NCI-H748 treated with DMSO at 0.1 percent for 48 hours (cell line): ENCODE measurements at regions not wholly inside any gene's neighbourhood (a gene's known extent, or its start where the extent isn't known, plus 50 kb on each side); places are given as distances from the start of the nearest gene placed in this dataset.

ENCODE experiments used
- DNase-seq: peaks from one replicate; lab custom pipeline; 2025; lab: John Stamatoyannopoulos, UW

DNA sequence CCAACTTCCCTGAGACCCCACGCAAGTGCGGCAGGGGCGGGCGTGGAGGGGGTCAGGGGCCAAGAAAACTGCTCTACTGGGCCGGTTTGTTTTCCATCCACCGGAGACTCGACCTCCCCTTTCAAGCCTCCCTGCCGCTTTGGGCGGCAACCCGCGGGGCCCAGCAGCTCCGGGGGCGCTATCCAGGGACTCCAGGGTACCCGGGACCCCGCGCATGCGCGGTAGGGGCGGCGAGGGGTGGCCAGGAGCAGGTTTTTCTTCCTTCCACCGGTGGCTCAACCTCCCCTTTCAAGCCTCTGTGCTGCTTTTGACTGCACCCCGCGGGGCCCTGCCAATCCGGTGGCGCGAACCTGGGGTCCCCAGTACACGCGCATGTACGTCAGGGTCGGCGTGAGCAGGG lies 323.5 kb downstream of the ALG10 start:
- peak; percentile 40 for DNase-seq

DNA sequence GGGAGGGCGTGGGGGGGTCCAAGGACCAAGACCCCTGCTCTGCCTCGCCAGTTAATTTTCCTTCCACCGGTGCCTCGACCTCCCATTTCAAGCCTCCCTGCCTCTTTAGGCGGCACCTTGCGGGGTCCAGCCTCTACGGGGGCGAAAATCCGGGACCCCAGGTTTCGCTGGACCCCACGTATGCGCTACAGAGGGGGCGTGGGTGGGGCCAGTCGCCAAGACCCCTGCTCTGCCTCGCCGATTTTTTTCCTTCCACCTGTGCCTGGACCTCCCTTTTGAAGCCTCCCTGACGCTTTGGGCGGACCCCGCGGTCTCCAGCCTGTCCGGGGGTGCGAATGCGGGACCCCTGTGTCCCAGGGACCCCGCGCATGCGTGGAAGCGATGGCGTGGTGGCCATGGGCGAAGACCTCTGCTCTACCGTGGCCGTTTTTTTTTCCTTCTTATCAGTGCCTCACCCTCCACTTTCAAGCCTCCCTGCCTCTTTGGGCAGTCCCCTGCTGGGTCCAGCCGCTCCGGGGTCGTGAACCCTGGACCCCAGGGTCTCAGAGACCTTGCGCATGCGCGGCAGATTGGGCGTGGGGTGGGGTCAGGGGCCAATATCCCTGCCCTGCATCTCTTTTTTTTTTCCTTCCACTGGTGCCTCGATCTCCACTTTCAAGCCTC lies 324.2 kb downstream of the ALG10 start:
- no peak for DNase-seq

DNA sequence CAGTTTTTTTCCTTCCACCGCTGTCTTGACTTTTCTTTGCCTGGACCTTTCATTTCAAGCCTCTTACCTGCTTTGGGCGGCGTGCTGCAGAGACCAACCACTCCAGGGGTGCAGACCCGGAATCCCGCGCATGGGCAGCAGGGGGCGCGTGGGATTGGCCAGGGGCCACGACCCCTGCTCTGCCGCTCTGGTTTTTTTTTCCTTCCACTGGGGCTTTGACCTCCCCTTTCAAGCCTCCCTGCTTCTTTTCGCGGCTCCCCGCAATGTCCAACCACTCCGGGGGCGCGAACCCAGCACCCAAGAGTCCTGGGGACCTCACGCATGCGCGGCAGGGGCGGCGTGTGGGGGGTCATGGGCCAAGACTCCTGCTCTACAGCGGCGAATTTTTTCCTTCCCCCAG lies 325.1 kb downstream of the ALG10 start:
- peak; percentile 35 for DNase-seq

DNA sequence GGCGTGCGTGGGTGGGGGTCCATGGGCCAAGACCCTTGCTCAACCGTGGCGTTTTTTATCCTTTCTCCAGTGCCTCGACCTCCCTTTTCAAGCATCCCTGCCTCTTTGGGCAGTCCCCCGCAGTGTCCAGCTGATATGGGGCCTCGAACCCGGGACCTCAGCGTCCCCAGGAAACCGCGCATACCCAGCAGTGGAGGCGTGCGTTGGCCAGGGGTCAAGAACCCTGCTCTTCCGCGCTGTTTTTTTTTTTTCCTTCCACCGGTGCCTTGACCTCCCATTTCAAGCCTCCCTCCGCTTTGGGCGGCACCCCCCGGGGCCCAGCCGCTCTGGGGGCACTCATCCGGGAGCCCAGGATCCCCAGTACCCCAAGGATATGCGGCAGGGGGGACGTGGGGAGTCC lies 325.8 kb downstream of the ALG10 start:
- no peak for DNase-seq

DNA sequence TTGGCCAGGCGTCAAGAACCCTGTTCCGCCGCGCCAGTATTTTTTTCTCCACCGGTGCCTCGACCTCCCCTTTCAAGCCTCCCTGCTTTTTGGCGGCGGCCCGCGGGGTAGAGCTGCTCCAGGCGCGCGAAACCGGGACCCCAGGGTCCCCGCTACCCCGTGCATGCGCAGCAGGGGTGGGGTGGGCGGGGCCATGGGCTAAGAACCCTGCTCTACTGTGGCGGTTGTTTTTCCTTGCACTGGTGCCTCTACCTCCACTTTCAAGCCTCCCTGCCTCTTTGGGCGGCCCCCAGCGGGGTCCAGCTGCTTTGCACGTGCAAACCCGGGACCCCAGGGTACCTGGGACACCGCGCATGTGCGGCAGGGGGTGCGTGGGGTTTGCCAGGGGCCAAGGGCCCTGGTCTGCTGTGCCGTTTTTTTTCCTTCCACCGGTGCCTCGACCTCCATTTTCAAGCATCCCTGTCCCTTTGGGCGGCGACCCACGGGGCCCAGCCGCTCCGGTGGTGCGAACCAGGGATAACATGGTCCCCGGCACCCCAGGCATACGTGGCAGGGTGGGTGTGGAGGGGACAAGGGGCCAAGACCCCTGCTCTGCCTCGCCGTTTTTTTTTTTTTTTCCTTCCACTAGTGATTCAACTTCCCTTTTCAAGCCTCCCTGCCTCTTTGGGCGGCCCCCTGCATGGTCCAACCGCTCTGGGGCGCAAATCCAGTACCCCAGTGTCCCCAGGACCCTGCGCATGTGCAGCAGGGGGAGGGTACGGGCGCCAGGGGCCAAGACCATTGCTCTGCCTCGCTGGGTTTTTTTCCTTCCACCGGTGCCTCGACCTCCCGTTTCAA lies 326.8 kb downstream of the ALG10 start:
- no peak for DNase-seq

DNA sequence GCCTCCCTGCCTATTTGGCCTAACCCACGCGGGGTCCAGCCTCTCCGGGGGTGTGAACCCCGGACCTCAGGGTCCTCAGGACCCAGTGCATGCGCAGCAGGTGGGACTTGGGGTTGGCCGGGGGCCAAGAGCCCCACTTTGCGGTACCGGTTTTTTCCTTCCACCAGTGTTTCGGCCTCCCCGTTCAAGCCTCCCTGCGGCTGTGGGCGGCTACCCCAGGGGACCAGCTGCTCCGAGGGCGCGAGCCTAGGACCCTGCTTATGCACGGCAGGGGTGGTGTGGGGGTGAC lies 327.3 kb downstream of the ALG10 start:
- DNase-seq = no peak

DNA sequence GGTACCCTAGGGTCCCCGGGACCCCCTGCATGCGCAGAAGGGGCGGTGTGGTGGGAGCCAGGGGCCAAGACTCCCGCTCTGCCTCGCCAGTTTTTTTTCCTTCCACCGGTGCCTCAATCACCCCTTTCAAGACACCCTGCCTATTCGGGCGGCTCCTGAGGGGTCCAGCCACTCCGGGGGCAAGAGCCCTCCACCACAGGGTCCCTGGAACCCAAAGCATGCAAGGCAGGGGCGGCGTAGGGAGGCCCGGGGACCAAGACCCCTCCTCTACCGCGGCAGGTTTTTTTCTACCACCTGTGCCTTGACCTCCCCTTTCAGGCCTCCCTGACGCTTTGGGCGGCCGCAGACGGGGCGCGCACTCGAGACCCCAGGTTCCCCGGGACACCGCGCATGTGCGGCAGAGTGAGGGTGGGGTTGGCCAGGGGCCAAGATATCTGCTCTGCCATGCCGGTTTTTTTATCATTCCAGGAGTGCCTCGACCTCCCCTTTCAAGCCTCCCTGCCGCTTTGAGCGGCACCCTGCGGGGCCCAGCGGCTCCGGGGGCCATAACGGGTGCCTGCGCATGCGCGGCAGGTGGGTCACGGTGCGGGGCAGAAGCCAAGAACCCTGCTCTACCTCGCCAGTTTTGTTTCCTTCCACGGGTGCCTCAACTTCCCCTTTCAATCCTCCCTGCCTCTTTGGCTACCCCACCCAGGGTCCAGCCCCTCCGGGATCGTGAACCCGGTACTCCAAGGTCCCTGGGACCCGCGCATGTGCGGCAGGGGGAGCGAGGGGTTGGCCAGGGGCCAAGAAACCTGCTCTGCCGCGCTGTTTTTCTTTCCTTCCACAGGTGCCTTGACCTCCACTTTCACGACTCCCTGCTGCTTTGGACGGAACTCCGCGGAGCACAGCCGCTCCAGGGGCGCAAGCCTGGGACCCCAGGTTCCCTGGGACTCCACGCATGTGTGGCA lies 328.1 kb downstream of the ALG10 start:
- peak; percentile 44 for DNase-seq

DNA sequence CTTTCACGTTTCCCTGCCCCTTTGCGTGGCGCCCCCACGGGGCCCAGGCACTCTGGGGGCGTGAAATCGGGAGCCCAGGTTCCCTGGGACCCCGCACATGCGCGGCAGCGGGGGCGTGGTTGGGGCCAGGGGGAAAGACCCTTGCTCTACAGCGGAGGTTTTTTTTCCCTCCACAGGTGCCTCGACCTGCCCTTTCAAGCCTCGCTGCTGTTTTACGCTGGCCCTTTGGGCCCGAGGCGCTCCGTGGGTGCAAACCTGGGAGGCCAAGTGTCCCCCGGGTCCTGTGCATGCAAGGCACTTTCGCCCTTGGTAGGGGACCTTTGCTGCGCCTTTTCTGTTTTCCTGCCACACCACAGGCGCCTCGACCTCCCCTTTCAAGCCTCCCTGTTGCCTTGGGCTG lies 329.8 kb downstream of the ALG10 start:
- no peak for DNase-seq

DNA sequence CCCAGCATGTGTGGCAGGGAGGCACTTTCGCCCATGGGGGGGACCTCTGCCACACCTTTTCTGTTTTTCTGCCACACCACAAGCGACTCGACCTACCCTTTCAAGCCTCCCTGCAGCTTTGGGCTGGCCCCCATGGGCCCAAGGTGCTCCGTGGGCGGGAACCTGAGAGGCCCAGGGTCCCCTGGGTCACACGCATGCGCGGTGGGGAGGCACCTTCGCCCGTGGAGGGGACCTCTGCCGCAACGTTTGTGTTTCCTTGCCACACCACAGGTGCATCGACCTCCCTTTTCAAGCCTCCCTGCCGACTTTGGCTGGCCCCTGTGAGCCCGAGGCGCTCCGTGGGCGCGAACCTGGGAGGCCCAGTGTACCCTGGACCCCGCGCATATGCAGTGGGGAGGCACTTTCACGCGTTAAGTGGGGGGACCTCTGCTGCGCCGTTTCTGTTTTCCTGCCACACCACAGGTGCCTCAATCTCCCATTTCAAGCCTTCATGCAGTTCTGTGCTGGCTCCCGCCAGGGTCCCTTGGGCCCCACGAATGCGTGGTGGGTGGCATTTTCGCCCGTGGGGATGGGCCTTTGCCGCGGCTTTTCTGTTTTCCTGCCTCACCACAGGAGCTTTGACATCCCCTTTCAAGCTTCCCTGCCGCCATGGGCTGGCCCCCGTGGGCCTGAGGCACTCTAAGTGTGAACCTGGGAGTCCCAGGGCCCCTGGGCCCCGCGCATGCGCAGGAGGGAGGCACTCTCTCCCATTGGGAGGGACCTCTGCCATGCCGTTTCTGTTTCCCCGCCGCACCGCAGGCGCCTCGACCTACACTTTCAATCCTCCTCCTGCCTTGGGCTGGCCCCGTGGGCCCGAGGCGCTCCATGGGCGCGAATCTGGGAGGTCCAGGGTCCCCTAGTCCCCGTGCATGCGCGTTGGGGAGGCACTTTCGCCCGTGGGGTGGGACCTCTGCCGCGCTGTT lies 332.2 kb downstream of the ALG10 start:
- no peak for DNase-seq

DNA sequence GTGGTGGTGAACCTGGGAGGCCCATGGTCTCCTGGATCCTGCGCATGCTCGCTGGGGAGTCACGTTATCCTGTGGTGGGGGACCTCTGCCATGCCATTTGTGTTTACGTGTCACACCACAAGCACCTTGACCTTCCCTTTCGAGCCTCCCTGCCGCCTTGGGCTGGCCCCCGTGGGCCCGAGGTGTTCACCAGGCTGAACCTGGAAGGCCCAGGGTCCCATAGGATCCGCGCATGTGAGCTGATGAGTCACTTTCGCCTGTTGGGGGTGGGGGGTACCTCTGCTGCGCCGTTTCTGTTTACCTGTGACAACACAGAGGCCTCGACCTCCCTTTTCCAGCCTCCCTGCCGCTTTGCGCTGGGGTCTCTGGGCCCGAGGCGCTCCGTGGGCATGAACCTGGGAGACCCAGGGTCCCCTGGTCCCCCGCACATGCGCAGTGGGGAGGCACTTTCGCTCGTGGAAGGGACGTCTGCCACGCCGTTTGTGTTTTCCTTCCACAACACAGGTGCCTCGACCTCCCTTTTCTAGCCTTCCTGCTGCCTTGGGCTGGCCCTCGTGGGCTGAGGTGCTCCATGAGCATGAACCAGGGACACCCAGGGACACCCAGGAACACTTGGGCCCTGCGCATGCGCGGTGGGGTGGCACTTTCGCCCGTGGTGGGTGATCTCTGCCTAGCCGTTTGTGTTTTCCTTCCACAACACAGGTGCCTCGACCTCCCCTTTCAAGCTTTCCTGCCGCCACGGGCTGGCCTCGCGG lies 334.1 kb downstream of the ALG10 start:
- no peak for DNase-seq

DNA sequence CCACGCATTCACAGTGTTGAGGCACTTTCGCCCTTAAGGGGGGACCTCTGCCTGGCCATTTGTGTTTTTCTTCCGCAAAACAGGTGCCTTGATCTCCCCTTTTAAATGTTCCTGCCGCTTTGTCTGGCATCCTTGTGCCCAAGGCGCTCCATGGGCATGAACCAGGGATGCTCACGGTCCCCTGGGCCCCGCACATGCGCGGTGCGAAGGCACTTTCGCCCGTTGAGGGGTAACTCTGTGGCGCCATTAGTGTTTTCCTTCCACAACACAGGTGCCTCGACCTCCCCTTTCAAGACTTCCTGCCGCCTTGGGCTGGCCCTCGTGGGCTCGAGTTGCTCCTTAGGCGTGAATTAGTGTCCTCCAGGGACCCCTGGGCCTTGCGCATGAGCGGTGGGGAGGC lies 335.5 kb downstream of the ALG10 start:
- no peak for DNase-seq

DNA sequence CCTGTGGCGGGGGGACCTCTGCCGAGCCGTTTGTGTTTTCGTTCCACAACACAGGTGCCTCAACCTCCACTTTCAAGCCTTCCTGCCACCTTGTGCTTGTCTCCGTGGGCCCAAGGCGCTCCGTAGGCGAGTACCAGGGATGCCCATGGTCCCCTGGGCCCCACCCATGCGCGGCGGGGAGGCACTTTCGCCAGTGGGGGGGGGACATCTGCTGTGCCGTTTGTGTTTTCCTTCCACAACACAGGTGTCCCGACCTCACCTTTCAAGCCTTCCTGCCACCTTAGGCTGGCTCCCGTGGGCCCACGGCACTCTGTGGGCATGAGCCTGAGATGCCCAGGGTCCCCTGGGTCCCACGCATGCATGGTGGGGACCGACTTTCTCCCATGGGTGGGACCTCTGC lies 335.9 kb downstream of the ALG10 start:
- DNase-seq = no peak

DNA sequence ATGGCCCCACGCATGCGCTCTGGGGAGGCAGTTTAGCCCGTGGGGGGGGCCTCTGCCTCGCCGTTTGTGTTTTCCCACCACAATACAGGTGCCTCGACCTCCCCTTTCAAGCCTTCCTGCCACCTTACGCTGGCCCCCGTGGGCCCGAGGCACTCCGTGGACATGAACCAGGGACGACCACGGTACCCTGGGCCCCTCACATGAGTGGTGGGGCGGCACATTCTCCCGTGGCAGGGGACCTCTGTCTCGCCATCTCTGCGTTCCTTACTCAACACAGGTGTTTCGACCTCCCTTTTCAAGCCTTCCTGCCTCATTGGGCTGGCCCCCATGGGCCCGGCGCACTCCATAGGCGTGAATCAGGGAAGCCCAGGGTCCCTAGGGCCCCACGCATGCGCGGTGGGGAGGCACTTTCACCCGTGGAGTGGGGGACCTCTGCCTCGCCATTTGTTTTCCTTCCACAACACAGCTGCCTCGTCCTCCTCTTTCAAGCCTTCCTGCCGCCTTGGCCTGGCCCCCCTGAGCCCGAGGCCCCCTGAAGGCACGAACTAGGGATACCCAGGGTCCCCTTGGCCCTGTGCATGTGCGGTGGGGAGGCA lies 339.5 kb downstream of the ALG10 start:
- DNase-seq = no peak

DNA sequence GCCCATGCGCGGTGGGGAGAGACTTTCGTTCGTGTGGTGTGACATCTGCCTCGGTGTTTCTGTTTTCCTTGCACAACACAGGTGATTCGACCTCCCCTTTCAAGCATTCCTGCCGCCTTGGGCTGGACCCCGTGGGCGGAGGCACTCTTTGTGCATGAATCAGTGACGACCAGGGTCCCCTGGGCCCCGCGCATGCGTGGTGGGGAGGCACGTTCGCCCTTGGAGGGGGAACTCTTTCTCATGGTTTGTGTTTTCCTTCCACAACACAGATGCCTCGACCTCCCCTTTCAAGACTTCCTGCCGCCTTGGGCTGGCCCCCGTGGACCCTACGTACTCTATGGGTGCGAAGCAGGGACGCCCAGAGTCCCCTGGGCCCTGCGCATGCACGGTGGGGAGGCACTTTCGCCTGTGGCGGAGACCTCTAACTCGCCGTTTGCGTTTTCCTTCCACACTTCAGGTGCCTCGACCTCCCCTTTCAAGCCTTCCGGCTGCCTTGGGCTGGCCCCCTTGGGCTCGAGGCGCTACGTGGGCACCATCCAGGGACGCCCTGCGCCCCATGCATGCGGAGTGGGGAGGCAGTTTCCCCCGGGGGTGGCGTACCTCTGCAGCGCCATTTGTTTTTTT lies 340.9 kb downstream of the ALG10 start:
- peak; percentile 71 for DNase-seq

DNA sequence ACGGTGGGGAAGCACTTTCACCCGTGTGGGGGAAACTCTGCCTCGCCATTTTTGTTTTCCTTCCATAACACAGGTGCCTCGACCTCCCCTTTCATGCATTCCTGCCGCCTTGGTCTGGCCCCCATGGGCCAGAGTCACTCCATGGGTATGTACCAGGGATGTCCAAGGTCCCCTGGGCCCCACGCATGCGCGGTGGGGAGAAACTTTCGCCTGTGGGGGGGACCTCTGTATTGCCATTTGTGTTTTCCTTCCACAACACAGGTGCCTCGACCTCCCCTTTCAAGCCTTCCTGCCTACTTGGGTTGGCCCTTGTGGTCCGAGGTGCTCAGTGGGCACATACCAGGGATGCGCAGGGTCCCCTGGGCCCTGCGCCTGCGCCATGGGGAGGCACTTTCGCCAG lies 345.8 kb downstream of the ALG10 start:
- no peak for DNase-seq

DNA sequence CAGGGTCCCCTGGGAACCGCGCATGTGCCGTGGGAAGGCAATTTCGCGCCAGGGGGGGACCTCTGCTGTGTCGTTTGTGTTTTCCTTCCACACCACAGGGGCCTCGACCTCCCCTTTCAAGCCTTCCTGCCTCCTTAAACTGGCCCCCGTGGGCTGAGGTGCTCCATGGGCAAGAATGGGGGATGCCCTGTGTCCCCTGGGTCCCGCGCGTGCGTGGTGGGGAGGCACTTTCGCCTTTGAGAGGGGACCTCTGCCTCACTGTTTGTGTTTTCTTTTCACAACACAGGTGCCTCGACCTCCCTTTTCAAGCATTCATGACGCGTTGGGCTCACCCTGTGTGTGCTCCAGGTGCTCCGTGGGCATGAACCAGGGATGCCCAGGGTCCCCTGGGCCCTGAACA lies 348.8 kb downstream of the ALG10 start:
- no peak for DNase-seq

DNA sequence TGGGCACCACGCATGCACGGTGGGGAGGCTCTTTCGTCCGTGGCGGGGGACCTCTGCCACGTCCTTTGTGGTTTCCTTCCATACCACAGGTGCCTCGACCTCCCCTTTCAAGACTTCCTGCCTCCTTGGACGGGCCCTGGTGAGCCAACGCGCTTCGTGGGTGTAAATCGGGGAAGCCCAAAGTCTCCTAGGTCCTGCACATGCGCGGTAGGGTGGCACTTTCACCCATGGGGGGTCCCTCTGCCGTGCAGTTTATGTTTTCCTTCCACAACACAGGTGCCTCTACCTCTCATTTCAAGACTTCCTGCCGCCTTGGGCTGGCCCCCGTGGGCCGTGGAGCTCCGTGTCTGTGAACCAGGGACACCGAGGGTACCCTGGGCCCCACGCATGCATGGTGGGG lies 349.7 kb downstream of the ALG10 start:
- no peak for DNase-seq

DNA sequence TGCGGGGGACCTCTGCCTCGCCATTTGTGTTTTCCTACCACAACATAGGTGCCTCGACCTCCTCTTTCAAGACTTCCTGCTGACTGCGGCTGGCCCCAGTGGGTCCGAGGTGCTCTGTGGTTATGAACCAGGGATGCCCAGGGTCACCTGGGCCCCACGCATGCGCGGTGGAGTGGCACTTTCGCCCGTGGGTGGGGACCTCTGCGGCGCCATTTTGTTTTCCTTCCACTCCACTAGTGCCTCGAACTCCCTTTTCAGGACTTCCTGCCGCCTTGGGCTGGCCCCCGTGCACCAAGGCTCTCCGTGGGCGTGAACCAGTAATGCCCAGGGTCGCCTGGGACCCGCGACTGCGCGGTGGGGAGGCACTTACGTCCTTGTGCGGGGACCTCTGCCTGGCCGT lies 351.6 kb downstream of the ALG10 start:
- DNase-seq = no peak

DNA sequence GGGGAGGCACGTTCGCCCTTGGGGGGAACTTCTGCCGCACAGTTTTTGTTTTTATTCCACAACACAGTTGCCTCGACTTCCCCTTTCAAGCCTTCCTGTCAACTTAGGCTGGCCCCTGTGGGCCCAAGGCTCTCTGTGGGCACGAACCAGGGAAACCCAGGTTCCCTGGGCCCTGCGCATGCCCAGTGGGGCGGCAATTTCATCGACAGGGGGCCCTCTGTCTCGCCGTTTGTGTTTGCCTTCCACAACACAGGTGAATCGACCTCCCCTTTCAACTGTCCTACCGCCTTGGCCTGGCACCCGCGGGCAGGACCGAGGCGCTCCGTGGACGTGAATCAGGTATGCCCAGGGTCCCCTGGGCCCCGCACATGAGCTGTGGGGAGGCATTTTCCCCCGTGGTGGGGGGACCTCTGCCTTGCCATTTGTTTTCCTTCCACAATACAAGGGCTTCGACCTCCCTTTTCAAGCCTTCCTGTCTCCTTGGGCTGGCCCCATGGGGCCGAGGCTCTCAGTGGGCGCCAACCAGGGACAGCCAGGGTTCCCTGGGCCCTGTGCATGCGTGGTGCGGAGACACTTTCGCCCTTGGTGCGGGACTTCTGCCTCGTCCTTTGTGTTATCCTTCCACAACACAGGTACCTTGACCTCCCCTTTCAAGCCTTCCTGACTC lies 354.0 kb downstream of the ALG10 start:
- no peak for DNase-seq
